ENCODE measurements at regions not wholly inside any gene's neighbourhood (a gene's known extent, or its start where the extent isn't known, plus 50 kb on each side); places are given as distances from the start of the nearest gene placed in this dataset.

DNA sequence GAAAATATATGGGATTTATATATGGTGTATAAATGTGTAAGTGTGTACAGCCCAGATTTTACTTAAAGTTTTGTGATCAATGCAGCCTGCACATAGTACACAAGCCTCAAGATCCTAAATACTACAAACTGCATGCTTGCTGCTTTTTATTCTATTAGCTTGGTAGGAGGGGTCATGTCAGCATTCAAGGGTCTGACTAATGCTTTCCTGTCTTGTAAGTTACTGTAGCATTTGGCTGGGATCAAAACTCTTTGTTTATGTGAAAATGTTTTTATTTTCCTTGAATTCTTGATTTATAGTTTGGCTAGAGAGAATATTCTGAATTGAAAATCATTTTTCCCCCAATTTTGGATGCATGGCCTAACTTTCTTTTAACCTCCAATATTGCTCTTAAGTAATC lies 370.9 kb downstream of the NSUN3 start:
- H3K9me3 ChIP-seq, result no peaks in the 10 kb centered on the region
- DNase-seq, result no peak
- no peak overlapping the region for H3K27ac ChIP-seq
- H3K4me1 ChIP-seq, result no peaks in the 10 kb centered on the region
- no peaks in the 10 kb centered on the region for H3K36me3 ChIP-seq
- TF ChIP-seq POLR2A (IDR thresholded peaks at IDR 0.05), result no peak
- TF ChIP-seq, protein P1, sequence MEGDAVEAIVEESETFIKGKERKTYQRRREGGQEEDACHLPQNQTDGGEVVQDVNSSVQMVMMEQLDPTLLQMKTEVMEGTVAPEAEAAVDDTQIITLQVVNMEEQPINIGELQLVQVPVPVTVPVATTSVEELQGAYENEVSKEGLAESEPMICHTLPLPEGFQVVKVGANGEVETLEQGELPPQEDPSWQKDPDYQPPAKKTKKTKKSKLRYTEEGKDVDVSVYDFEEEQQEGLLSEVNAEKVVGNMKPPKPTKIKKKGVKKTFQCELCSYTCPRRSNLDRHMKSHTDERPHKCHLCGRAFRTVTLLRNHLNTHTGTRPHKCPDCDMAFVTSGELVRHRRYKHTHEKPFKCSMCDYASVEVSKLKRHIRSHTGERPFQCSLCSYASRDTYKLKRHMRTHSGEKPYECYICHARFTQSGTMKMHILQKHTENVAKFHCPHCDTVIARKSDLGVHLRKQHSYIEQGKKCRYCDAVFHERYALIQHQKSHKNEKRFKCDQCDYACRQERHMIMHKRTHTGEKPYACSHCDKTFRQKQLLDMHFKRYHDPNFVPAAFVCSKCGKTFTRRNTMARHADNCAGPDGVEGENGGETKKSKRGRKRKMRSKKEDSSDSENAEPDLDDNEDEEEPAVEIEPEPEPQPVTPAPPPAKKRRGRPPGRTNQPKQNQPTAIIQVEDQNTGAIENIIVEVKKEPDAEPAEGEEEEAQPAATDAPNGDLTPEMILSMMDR (IDR thresholded peaks at IDR 0.05), result no peak
- H3K4me3 ChIP-seq, result no peak overlapping the region
- intact Hi-C loops (cut with DNase I; ENCODE audit: low total_unique reads), result no loop called here
- H3K27me3 ChIP-seq, result no peaks in the 10 kb centered on the region

GRCh38 chr3:94440767-94441493 lies 378.1 kb downstream of the NSUN3 start:
- H3K4me1 ChIP-seq, result no peaks in the 10 kb centered on the region
- H3K36me3 ChIP-seq, result no peaks in the 10 kb centered on the region
- TF ChIP-seq POLR2A (IDR thresholded peaks at IDR 0.05), result no peak
- TF ChIP-seq, protein P1 (IDR thresholded peaks at IDR 0.05), result no peak
- H3K4me3 ChIP-seq, result no peak overlapping the region
- intact Hi-C loops (cut with DNase I; ENCODE audit: low total_unique reads), result no loop called here
- H3K9me3 ChIP-seq, result no peaks in the 10 kb centered on the region
- H3K27ac ChIP-seq, result no peak overlapping the region
- no peak for DNase-seq
- no peaks in the 10 kb centered on the region for H3K27me3 ChIP-seq

DNA sequence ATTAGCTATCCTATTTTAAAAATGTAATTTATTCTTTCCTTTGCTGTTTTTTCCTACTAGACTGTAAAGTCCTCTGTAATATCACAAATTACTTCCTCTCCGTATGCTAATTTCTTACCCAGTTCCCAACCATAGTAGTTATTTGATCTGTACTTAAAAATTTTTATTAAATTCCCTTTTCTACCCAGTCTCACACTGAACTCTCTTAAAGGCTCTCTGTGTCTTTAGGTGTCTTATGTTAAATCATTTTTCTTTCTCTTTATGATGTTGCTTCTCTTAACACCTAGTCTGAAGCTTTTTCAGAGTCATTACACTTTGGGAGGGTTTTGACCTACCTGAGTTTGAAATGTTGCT lies 378.6 kb downstream of the NSUN3 start:
- Histone ChIP-seq H3K4me3 (no peak overlapping the region), H3K9me3 (no peaks in the 10 kb centered on the region), H3K27me3 (no peaks in the 10 kb centered on the region), H3K36me3 (no peaks in the 10 kb centered on the region), H3K4me1 (no peaks in the 10 kb centered on the region), H3K27ac (no peak overlapping the region)
- intact Hi-C loops (cut with DNase I; ENCODE audit: low total_unique reads), result no loop called here
- no peak for TF ChIP-seq POLR2A (IDR thresholded peaks at IDR 0.05)
- TF ChIP-seq, protein P1 (IDR thresholded peaks at IDR 0.05), result no peak
- no peak for DNase-seq

DNA sequence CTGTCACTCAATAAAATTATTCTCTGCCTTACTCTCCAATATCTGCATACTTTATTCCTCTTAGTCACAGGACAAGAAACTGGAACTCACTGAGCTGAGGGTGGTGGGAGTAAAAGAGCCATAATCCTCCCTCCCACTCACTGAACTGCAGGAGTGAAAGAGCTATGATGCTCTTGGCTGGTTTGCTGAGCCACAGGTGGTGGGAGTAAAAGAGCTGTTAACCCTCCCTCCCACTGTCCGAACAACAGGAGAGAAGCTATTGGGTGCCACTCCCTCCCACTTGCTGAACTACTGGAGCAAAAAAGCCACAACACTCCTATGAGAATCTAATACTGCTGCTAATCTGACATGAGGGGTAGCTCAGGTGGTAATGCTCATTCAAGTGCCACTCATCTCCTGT lies 391.0 kb downstream of the NSUN3 start:
- no peak overlapping the region for H3K27ac ChIP-seq
- intact Hi-C loops (cut with DNase I; ENCODE audit: low total_unique reads), result no loop called here
- TF ChIP-seq, protein P1 (IDR thresholded peaks at IDR 0.05), result no peak
- TF ChIP-seq POLR2A (IDR thresholded peaks at IDR 0.05), result no peak
- H3K27me3 ChIP-seq, result no peaks in the 10 kb centered on the region
- DNase-seq, result no peak
- H3K36me3 ChIP-seq, result no peaks in the 10 kb centered on the region
- no peak overlapping the region for H3K4me3 ChIP-seq
- H3K9me3 ChIP-seq, result no peaks in the 10 kb centered on the region
- no peaks in the 10 kb centered on the region for H3K4me1 ChIP-seq

DNA sequence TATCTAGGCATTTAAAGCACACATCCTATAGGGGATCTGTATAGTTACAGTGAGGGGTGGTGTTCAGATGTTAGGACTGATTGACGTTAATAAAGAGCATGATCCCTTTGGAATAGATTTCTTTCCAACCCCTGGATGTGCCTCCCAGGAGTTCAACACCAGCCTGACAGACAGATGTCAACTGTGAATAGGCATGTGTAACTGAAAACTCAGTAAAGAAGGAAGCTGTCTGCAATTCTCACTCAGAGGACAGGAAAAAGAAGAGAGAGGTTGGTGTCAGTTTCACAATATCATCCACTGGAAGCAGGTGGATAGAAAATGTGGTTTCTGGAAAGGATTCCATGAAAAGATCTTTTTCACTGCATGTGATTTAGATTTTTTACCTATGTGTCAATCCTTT lies 396.3 kb downstream of the NSUN3 start:
- Histone ChIP-seq H3K27me3 (no peaks in the 10 kb centered on the region), H3K36me3 (no peaks in the 10 kb centered on the region), H3K4me3 (no peak overlapping the region), H3K9me3 (no peaks in the 10 kb centered on the region), H3K4me1 (no peaks in the 10 kb centered on the region), H3K27ac (no peak overlapping the region)
- intact Hi-C loops (cut with DNase I; ENCODE audit: low total_unique reads), result no loop called here
- TF ChIP-seq POLR2A (IDR thresholded peaks at IDR 0.05), result no peak
- TF ChIP-seq, protein P1 (IDR thresholded peaks at IDR 0.05), result no peak
- DNase-seq, result no peak
